GM21515 (cell line): ENCODE measurements at regions not wholly inside any gene's neighbourhood (a gene's known extent, or its start where the extent isn't known, plus 50 kb on each side); places are given as distances from the start of the nearest gene placed in this dataset.
"Not testable (repeated sequence)": the region's sequence is repeated elsewhere in the genome, so short reads cannot be mapped to it uniquely, and the experiment has no call there.

ENCODE experiments used
- ATAC-seq: cut with Tn5 transposase; IDR thresholded peaks from one replicate; pipeline ENCODE4 v1.9.1; 2021; ENCODE audit not compliant: unreplicated experiment

DNA sequence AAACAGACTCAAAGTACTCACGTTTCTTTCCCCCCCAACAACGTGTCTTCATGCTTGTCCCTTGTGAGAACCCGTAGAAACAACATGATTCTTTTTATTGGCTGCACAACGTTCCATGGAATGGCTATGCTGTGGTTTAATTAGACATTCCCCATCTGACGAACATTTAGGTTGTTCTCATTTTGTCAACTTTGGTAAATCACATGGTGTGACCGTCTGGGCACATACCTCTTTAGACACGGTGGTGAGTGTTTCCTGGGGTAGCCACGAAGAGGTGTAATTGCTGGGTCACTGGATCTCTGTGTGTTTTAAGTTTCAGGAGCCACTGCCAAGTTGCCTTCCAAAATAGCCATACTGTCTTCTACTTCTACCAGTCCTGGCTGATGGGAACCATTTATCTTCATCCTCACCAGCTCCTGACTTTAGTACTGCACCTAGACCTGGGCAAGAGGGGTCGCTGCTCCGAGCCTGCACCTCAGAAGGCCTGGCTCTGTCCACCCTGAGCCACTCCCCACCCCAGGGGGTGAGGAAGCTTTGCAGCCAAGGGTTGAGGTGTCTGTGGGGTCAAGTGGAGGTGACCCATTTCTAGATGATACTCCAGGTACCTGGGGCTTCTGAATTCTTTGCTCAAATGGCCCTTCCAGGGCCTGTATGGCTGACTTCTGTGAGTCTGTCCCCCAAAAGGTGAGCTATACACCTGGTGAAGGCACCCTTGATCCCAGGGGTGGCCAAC is 84.7 kb downstream of the IRX5 start:
- no peak for ATAC-seq

DNA sequence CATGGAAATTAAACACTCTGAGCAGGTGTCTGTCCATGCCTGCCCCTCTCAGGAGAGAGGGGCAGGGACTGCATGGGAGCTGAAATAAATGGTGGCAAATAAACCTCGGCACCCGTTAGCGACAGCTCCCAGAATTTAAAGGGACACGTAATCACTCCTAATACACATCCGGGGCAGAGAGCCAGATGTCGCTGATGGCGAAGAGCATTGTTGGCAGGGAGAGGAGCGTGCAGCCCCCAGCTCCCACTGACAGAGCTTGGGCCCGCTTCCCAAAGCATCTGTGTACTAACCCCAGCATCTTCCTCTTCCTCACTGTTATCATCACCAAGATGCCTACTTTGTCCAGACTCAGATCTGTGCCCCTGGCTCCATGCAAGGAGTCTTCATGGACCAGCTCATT is 85.8 kb downstream of the IRX5 start:
- no peak for ATAC-seq

DNA sequence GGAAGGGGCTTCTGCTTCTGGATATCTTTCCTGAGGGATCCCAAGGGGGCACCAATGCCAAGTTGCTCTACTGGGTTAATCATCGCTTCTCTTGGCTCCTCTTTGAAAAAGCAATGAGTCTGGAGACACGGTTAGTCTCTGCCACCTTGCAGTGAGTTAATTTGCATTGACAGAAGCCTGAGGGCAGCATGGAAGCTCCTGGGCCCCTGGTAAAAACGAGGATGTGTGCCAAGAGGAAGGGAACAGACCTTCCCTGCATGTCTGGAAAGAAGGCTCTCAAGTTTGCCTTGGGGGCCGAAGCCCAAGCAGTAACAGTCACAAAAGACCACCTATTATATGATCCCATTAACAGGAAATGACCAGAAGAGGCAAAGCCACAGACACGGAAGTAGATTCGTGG is 86.7 kb downstream of the IRX5 start:
- ATAC-seq, result no peak

DNA sequence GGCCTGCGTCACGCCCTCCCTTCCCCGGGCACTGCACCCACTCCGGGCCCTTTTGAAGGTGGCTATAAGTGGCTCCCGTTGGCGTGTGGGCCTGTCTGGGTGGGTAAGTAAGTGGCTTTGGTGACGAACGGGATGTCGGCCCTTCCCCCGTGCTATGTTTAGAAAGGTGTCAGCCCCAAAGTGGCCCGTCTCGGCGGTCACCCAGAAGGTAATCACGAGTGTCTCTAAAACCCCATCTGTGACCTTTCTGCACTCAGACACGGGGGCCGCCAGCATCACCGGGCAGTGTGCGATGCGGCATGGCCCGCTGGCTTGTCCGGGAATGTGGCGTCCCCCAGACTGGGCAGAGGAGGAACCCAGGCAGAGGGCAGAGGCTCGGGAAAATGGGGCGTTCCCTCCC is 88.2 kb downstream of the IRX5 start:
- ATAC-seq, result no peak

DNA sequence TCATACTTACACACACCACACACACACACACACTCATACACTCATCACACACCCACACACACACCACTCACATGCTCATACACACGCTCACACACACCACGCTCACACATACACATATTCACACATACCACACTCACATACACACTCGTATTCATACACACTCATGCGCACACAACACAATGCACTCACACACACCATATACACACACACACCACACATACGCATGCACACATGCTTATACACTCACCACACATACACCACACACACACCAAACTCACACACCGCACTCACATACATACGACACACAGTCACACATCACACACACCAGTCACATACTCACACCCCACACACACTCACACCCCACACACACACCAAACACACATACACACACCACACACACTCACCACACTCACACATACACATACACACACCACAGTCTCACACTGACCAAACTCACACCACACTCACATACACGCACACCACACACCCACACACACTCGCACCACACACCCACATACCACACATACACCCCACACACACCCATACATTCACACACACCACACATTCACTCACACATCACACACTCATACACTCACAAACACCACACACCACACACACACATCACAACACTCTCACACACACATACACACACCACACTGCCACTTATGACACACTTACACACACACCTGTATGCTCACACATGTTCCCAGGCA is 88.9 kb downstream of the IRX5 start:
- ATAC-seq, result no peak

DNA sequence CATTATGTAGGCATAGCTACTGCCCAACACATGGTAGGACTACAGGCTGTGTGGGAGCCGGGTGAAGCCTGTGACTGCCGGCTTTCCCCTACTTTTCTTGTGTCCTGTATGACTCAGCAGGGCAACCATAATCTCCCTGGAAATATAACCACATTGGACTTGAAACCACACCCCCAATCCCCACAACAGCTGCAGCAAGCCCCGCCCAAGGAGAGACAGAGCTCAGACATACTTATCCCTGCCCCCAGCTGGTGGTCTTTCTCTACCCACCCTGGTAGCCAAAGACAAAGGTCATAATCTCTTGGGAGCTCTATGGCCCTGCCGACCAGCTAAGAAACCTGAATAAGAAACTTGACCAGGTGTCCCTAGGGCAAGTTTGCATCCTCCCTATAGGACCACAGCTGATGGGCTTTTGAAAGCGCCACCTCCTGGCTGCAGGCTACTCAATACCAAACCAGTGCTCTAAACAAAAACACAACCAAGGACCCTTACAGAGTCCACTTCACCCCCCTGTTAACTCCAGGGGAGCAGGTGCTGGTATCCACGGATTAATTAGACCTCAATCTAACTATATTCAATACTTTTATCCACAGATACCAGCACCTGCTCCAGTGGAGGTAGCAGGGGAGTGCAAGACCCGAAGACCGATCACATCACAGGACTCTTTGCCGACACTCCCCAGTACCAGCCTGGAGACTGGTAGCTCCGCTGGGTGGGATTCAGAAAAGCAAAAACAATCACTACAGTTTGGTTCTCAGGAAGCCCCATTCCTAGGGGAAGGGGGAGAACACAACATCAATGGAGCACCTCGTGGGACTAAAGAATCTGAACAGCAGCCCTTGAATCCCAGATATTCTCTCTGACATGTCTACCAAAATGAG is 91.2 kb downstream of the IRX5 start:
- no peak for ATAC-seq

DNA sequence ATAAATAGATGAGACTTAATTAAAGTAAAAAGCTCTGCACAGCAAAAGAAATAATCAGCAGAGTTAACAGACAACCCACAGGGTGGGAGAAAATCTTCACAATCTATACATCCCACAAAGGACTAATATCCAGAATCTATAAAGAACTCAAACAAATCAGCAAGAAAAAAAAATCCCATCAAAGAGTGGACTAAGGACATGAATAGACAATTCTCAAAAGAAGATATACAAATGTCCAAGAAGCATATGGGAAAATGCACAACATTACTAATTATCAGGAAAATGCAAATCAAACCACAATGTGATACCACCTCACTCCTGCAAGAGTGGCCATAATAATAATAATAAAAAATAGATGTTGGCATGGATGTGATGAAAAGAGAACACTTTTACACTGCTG is 96.6 kb downstream of the IRX5 start:
- ATAC-seq, result not testable (repeated sequence)

DNA sequence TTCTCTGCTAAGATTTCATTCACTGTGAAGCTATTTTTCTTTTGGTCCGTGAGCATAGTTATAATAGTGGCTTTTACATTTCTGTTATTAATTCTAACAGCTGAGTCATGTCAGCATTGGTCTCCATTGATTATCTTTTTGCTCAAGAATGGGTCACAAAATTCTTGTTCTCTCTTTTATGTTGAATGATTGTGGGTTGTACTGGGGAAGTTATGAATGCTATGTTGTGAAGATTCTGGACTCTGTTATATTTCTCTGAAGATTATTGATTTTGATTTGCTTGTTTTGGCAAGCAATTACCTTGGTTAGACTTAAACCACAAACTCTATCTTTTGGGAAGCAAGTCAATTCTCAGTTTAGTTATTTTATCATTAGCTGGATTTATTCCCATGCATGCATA is 98.8 kb downstream of the IRX5 start:
- no peak for ATAC-seq

DNA sequence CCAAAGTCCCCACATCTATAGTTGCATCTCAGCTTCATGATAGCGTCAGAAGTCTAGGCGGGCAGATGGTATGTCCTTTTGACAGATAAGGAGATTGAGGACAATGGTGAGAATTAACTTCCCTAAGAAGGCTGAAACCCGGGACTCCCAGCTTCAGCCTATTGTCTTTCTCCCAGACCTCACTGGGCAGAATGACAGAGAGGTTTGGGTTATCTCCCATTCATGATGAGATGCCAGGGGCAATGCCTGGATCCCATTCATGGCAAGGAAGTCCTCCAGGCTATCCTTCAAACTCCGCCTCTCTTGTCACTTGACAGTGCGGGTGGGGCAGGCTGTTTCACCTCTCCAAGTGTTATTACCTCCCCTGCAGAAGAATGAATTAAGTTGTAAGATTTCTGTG is 100.3 kb downstream of the IRX5 start:
- no peak for ATAC-seq

DNA sequence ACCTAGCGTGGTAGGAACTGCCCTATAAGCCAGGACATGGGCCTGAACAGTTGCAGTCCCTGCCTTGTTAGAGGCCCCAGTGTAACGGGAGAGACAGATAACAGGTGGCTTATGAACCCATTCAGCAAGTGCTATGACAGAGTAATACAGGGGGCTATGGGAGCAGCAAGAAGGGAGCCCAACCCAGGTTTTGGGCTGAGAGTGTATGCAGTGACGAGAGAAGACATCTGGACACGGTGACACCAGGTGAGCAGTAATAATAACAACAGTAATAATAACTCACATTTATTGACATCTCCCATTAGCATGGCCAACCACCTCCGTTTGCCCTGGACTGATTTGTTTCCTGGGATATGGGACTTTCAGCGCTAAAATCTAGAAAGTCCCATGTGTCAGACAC is 100.8 kb downstream of the IRX5 start:
- no peak for ATAC-seq

DNA sequence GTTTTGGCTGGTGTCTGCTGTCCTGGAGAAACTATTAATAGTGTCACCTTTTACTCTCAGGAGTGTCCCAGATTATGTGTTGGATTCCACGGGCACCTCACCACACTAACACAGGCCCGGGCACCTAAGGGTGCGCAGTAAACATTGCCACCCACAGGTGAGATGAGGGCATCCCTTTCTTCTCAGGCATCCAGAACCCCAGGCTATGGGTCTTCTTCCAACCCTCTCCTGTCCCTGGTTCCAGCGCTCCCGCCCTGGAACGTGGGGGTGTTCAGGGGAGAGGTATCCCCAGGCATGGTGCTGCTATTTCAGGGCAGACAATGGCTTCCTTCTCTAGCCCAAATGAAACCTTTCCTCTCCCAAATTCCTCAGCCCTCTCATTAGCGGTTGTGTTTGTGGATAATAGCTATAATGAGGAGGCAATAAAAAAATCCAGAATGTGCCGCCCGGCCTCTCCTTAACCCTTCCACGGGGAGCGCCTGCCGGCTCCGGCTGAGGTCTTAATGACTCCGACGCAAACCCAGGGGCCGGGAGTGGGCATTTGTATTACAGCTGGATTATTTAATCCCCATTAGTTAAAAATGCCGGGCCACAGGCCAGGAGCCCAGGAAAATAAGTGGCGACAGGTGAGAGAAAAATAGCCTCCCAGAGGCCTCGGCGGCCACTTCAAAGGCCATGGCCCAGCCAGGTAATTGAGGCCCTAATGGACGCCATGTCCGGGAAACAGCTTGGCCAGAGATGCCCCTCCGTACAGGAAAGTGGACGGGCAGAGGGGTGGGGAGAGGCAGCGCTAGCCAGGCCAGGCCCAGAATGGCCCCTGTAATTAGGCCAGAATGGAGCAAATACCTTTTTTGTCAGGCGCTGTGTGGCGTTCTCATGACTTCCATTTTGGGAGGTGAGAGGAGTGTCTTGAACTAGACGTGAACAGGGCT is 102.8 kb downstream of the IRX5 start:
- ATAC-seq, result no peak

DNA sequence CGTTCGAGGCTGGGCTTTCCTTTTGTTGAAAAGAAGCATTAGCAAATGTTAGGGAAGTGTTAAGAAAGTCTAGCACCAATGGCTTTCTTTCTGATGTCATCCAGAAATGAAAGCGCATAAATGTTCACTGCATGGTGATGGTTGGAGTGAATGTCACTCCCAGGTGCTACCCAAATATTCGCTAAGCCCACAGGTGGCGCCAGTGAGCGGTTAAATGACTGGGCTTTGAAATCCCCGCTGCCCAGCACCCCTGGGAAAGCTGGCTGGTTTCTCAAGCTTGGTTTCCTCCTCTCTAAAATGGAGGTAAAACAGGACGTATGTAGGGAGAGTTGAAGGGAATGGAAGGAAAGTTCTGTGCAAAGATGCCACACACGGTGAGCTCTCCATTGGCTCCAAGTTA is 104.4 kb downstream of the IRX5 start:
- ATAC-seq, result no peak

DNA sequence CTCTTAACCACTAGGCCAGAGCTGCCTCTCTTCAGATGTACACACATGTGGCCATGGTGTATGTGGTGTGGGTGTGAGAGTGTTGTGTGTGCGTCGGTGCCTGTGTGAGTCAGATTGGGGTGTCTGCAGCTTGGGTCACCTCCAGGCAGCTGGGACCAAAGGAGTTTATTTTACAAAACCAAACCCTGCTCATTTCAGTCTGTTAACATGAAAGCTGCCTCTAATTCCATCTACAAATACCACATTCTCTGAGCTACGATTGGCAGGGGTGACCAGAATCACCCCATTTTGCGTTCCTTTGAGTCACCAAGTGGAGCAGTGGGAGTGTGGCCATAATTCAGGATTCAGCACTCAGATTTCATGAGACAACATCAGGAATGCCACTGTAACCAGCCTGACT is 105.3 kb downstream of the IRX5 start:
- no peak for ATAC-seq

DNA sequence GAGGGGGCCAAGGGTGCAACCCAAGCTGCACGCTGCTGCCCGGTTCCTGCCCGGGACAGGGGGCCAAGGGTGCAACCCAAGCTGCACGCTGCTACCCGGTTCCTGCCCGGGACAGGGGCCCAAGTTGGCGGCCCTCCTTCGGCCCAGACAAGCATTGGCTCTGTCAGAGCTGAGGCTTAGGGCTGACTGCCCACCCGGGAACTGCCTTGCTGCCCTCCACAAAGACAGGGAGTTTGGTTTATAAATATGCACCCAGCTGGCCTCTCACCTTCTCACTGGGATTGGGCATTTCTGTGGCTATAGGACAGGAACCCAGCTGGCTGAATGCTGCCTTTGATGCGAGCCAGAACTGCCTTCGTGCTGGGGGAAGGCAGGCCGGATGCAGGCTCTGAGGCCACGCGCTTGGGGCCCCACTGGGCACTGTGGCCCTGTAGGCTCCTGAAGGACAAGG is 105.7 kb downstream of the IRX5 start:
- ATAC-seq, result no peak

DNA sequence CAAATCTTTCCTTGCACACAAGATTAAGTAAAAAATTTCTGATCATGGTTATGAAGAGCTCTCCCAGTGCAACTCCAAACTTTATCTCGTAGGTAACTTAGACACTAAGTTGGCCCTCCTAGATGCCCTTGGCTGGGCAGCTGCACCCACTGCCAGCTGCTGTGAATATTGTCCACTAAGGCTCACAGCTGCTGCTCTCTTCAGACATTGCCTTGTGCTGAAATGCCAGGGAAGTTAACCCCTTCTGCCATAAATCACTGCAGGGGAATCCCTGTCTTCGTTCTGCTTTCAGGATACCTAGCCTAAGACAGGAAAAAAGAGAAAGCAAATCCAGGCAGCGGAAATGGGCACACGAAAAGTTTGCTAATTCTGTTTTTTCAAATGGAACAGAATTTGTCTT is 106.4 kb downstream of the IRX5 start:
- ATAC-seq, result no peak

DNA sequence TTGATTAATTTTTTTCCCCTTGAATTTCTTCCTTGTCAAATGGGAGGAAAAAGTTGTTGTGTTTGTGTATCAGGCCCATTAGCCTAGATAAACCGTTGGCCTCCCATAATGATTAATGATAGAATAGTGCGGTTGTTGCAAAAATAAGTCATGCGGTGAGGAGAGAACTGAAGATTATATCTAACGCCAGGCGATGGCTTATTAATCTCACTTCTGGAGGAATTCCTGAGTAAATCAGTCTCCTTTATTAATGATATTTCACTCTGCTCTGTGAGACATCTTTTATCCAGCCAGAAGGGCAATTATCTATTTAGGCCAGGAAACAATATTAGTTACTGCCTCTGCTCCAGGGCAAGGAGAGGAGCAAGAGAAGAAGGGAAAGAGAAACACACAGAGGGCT is 107.3 kb downstream of the IRX5 start:
- no peak for ATAC-seq

DNA sequence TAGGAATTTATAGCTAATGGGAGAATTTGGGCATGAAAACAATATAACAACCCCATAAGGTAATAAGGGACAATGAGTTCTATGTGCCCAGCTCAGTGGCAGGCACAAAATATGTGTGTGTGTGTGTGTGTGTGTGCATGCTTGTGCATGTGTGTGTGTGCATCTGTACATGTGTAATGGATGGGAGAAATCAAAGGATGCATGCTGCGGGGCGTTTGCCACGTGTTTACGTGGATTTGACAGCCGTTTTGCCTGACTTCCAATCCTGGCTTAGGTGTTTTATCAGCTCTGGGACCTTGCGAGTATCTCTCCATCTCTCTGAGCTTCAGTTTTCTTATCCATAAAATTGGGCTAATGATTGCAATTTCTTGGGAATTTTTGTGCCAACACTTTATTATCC is 108.4 kb downstream of the IRX5 start:
- no peak for ATAC-seq

DNA sequence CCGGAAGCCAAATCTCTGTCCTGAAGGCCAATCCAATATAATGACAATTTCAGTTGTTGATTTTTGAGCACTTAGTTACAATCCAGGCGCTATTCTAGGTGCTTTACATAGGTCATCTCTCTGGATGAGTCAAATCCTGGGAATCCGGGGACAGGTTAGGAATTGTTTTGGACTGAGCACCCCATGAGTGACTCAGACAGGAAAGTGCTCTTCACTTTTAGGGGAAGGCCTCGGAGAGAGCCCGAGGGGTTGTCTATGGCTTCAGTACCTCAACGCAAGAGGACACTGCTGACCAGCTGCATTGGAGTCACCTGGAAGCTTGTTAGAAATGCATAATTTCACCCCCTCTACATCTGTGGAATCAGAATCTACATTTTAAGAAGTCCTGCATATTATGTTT is 108.8 kb downstream of the IRX5 start:
- ATAC-seq, result no peak

DNA sequence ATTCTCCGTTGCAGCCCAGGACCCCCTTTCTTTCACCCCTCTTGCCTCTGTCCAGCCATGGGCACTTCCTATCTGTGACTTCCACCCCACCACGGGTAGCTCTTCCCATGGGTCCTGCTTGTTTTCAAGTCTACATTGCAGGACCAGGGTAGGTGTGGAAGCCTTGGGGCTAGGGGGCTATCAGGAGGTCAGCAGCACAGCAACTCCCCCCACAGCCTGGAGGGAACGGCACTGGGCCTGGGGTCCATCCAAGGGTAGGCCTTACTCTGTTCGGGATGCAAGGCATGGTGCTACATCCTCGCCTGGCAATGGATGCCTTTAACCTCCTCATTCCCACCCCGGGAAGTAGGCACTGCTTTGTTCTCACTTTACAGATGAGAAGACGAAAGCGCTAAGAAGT is 109.3 kb downstream of the IRX5 start:
- no peak for ATAC-seq

DNA sequence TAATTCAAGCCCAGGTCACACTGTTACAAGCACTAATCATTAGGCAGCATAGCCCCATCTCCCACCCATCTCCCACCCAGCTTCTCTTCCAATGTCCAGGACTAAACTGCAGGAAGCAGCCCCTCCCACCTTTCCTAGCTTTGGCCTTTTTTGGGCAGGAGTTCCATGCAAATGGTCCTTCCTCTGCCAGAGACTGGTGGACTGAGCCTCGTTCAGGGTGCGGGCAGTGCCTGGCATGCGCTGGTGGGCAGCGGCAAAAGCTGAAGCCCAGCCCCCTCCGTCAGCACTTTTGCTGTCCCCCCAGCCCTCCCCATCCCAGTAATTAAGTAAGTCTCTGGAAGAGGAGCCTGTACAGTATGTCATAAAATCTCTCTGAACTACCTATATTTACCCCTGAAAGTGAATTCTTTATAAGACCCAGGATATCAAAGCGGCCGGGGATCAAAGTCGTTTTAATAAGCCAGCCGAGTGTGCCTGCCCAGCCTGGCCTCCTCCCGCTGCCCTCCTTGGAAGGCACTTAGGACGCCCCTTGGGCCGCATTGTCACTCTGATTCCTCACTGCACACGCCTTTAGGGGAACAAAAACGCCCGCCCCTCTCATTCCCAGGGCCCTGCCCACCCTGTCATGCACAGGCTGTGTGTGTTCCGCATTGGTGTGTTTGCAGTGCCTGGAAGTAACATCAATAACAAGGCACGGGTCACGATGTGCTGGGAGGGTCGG is 109.9 kb downstream of the IRX5 start:
- no peak for ATAC-seq
